ENCODE measurements at regions not wholly inside any gene's neighbourhood (a gene's known extent, or its start where the extent isn't known, plus 50 kb on each side); places are given as distances from the start of the nearest gene placed in this dataset.
A peak's percentile ranks its signal among the peaks of the same experiment; 100 is the strongest.
"Not testable (repeated sequence)": the region's sequence is repeated elsewhere in the genome, so short reads cannot be mapped to it uniquely, and the experiment has no call there.

DNA sequence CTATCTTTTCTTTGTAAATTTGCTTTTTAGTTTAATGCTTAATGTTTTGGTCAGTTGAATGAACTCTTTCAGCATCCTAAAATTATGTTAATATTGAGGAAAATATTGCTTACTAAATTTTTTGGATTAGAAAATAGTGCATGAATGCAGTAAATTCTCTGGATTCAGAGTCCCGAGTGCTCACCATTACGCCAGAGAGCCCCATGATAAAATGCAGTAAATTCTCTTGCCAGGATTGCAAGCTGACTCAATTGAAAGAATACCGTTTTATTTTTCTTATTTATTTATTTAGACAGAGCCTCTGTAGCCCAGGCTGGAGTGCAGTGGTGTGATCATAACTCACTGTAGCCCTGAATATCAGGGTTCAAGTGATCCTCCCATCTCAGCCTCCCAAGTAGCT is 60.9 kb upstream of the ENPEP start:
- TF ChIP-seq CTCF (conservative IDR thresholded peaks at IDR 0.05 in 1 of 2, IDR thresholded peaks at IDR 0.05 in 1 of 2; ENCODE audit: low read depth in 1 of 2, low read length in 2 of 2) (no peak), EZH2 (IDR thresholded peaks at IDR 0.05; ENCODE audit: low read length, missing control alignments) (no peak)
- Histone ChIP-seq H3K9ac (ENCODE audit: insufficient read depth, low read length) (no peak overlapping the region), H3K9me3 (ENCODE audit: control insufficient read depth, insufficient read depth, low read depth, low read length) (no peaks in the 10 kb centered on the region), H3K27ac (ENCODE audit: insufficient read depth, low read length) (no peak overlapping the region), H3K4me2 (ENCODE audit: extremely low read depth, insufficient read depth, low read length) (no peak overlapping the region), H3K4me1 (ENCODE audit: control insufficient read depth, extremely low read depth, insufficient read depth, low read length) (no peaks in the 10 kb centered on the region), H3K4me3 (replicated peaks in 1 of 4; ENCODE audit: control extremely low read depth in 1 of 4, insufficient read depth in 1 of 4, low read depth in 3 of 4, low read length in 4 of 4) (no peak overlapping the region), H4K20me1 (ENCODE audit: control insufficient read depth, extremely low read depth, insufficient read depth, low read length) (no peaks in the 10 kb centered on the region), H2AFZ (ENCODE audit: low read length) (no peak overlapping the region), H3K27me3 (ENCODE audit: control insufficient read depth, insufficient read depth, low read length) (no peaks in the 10 kb centered on the region), H3K36me3 (ENCODE audit: control insufficient read depth, insufficient read depth, low read length) (no peaks in the 10 kb centered on the region), H3K79me2 (ENCODE audit: control insufficient read depth, insufficient read depth, low read length) (no peaks in the 10 kb centered on the region)
- no peak for DNase-seq (ENCODE audit: low read depth in 2 of 2)

- TF ChIP-seq EZH2 (IDR thresholded peaks at IDR 0.05; ENCODE audit: low read length, missing control alignments) = no peak
- no peak for TF ChIP-seq CTCF (conservative IDR thresholded peaks at IDR 0.05 in 1 of 2, IDR thresholded peaks at IDR 0.05 in 1 of 2; ENCODE audit: low read depth in 1 of 2, low read length in 2 of 2)
- Histone ChIP-seq H3K4me2 (ENCODE audit: extremely low read depth, insufficient read depth, low read length) (no peak overlapping the region), H3K9me3 (ENCODE audit: control insufficient read depth, insufficient read depth, low read depth, low read length) (no peaks in the 10 kb centered on the region), H3K36me3 (ENCODE audit: control insufficient read depth, insufficient read depth, low read length) (no peaks in the 10 kb centered on the region), H3K4me3 (replicated peaks in 1 of 4; ENCODE audit: control extremely low read depth in 1 of 4, insufficient read depth in 1 of 4, low read depth in 3 of 4, low read length in 4 of 4) (no peak overlapping the region), H3K27ac (ENCODE audit: insufficient read depth, low read length) (no peak overlapping the region), H4K20me1 (ENCODE audit: control insufficient read depth, extremely low read depth, insufficient read depth, low read length) (no peaks in the 10 kb centered on the region), H3K27me3 (ENCODE audit: control insufficient read depth, insufficient read depth, low read length) (no peaks in the 10 kb centered on the region), H2AFZ (ENCODE audit: low read length) (no peak overlapping the region), H3K9ac (ENCODE audit: insufficient read depth, low read length) (no peak overlapping the region), H3K79me2 (ENCODE audit: control insufficient read depth, insufficient read depth, low read length) (no peaks in the 10 kb centered on the region), H3K4me1 (ENCODE audit: control insufficient read depth, extremely low read depth, insufficient read depth, low read length) (no peaks in the 10 kb centered on the region)
- DNase-seq (ENCODE audit: low read depth in 2 of 2) = peak in 1 of 2 donors; percentile 3
Observed at GRCh38 chr4:110414561-110414920, 61.4 kb upstream of the ENPEP start.

DNA sequence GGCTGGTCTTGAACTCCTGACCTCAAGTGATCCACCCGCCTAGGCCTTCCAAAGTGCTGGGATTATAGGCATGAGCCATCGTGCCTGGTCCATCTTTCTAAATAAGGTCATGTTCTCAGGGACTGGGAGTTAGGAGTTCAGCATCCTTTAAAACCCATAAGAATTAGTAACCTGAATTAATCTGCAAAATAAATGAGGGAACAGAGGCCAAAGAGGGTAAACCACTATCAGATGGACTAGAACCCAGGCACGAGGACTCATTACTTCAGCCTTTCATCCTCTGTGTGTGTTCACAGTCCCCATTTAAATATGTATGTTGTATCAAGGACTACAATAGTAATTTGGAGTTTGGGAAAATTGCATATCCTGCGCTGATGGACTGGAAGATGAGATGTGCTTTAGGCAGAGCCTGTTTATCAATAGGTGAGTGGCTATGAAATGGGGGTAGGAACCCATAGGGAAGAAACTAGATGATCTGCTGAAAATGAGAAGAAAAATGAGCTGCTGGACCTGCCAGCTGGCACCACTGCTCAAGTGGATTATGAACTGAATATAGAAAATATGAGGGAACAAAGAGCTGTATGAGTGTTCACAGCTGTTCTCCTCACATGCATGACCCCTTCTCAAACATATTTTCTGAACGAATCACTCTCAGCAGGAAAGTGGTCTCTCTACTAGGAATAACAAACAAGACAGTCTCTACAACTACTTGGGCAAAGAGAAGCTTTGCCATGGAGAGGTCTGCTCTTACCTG is 62.0 kb upstream of the ENPEP start:
- not testable (repeated sequence) for H3K4me1 ChIP-seq (ENCODE audit: control insufficient read depth, extremely low read depth, insufficient read depth, low read length); H3K27ac ChIP-seq (ENCODE audit: insufficient read depth, low read length); H3K27me3 ChIP-seq (ENCODE audit: control insufficient read depth, insufficient read depth, low read length); H3K36me3 ChIP-seq (ENCODE audit: control insufficient read depth, insufficient read depth, low read length); H4K20me1 ChIP-seq (ENCODE audit: control insufficient read depth, extremely low read depth, insufficient read depth, low read length); H2AFZ ChIP-seq (ENCODE audit: low read length); H3K4me2 ChIP-seq (ENCODE audit: extremely low read depth, insufficient read depth, low read length); H3K9ac ChIP-seq (ENCODE audit: insufficient read depth, low read length); H3K79me2 ChIP-seq (ENCODE audit: control insufficient read depth, insufficient read depth, low read length); H3K9me3 ChIP-seq (ENCODE audit: control insufficient read depth, insufficient read depth, low read depth, low read length); H3K4me3 ChIP-seq (replicated peaks in 1 of 4; ENCODE audit: control extremely low read depth in 1 of 4, insufficient read depth in 1 of 4, low read depth in 3 of 4, low read length in 4 of 4)
- peak; percentile 37 to 78 for DNase-seq (ENCODE audit: low read depth in 2 of 2)

All from fibroblast of lung (primary cell).